GM12801 (cell line): ENCODE measurements at regions not wholly inside any gene's neighbourhood (a gene's known extent, or its start where the extent isn't known, plus 50 kb on each side); places are given as distances from the start of the nearest gene placed in this dataset.

Source experiments
- CTCF ChIP-seq: IDR thresholded peaks from one replicate; pipeline ENCODE4 v1.5.1; 2011; ENCODE audit warnings: control low read depth; ENCODE audit not compliant: insufficient read length; ENCODE audit errors: extremely low read depth

GRCh38 chr20:10990625-10991382 lies 317.0 kb upstream of the JAG1 start:
- no peak for TF ChIP-seq CTCF

GRCh38 chr20:10992731-10993130 lies 318.9 kb upstream of the JAG1 start:
- TF ChIP-seq CTCF, result no peak

GRCh38 chr20:10994991-10995700 lies 321.3 kb upstream of the JAG1 start:
- no peak for TF ChIP-seq CTCF

DNA sequence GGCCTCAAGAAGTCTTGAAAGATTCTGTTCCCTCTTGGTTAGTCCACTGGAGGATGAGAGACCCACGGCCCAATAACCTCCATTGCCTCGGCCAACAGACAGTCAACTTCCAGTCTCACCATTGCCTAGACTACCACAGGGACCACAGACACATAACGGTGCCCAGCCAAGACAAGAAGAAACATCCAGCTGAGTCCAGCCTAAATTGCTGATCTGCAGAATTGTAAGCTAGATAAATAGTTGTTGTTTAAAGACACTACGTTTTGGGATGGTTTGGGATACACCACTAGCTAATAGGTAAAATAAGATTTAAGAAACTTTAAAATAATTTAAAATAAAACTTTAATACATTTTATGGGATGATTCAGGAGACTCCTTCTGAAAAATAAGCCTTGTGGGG lies 324.7 kb upstream of the JAG1 start:
- no peak for TF ChIP-seq CTCF

DNA sequence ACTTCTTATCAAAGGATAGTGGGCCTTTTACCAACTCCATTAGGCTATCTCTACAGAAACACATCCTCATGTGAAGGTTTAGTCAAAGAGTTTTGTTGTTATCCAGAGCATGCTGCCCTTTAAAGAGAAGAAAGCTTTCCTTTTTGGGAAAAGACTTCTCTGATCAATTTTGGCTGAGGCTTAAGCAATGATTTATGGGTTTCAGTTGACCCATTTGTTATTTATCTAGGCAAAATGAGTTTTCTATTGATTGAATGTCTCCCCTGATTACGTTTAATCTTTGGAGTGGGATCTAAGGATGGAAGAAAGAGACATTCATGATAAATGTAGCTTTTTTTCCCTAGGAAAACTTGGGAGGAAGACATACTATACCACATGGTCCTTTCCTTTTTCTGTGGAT lies 326.6 kb upstream of the JAG1 start:
- TF ChIP-seq CTCF, result no peak

- TF ChIP-seq CTCF, result no peak
Measured at GRCh38 chr20:11001302-11001701, 327.5 kb upstream of the JAG1 start.

DNA sequence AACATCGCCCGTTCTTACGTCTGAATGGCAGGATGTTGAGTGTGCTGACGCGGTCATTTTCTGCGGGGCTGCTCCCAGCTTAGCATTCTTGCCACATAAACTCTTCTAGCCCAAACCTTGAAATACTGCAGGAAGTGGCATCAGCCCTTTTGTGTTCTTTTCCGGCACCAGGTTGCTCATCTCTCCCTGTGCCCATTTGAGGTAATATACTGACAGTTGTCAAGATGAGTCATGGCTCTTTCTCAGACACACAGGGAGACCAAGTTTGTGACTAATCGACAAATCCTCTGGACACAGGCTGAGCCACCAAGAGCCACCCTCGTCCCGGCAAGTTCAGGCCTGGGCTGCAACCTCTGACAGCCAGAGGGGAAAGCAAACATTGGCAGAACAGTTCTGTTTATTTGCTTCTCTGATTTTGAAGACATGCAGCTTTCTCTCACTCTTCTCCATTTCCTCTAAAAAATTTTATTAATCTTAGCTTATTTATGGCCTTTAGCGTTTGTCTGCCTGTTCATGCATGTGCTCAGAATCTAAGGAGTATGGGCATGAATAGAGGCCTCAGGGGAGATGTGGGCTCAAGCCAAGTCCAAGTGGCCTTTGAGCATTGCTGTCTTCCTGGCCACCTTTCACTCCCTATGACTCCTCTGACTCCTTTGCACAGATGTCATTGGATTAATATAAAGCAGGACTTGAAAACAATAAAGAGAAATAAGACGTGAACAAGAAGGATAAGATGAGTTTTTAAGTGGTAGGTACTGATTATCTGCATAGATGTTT lies 328.2 kb upstream of the JAG1 start:
- TF ChIP-seq CTCF, result no peak
